ENCODE measurements at regions not wholly inside any gene's neighbourhood (a gene's known extent, or its start where the extent isn't known, plus 50 kb on each side); places are given as distances from the start of the nearest gene placed in this dataset.

DNA sequence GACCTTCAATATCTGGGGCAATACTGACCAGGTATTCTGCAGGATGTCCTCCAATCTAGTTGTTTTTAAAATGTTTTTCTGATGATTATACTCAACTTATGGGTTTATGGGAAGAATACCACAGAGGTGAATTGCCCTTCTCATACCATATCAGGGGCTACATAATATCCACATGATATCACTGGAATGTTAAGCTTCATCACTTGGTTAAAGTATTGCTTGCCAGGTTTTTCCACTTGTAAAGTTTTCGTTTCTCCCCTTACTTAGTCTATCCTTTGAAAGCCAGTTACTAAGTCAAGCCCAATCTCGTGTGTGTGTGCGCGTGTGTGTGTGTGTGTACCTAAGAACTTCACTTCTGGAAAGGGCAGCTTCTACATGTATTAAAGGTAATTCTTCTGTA lies 980.9 kb upstream of the FBXO33 start:
- Histone ChIP-seq H3K9me3 (no peaks in the 10 kb centered on the region), H3K27me3 (ENCODE audit: insufficient read depth) (no peaks in the 10 kb centered on the region), H3K36me3 (replicated peaks in 1 of 2; ENCODE audit: control insufficient read depth in 1 of 2, insufficient read depth in 2 of 2, low read length in 1 of 2) (no peaks in the 10 kb centered on the region), H3F3A (replicated peaks; ENCODE audit: insufficient read depth) (no peaks in the 10 kb centered on the region), H3K9me2 (no peaks in the 10 kb centered on the region), H4K20me1 (ENCODE audit: insufficient read depth) (no peaks in the 10 kb centered on the region), H2AFZ (ENCODE audit: low read depth) (no peak overlapping the region), H3K4me3 (ENCODE audit: low read depth in 2 of 2, low read length in 1 of 2) (no peak overlapping the region), H3K27ac (ENCODE audit: low read depth in 2 of 2, low read length in 1 of 2) (no peak overlapping the region), H3K79me2 (ENCODE audit: insufficient read depth) (no peaks in the 10 kb centered on the region), H3K4me2 (no peak overlapping the region), H3K4me1 (ENCODE audit: control insufficient read depth in 1 of 2, insufficient read depth in 2 of 2, low read depth in 1 of 2, low read length in 1 of 2) (no peaks in the 10 kb centered on the region), H3K9ac (no peak overlapping the region)
- ChIA-PET POLR2A (no interaction called here), CTCF (no interaction called here)
- 26% methylated on average over 4 of the region's 4 CpGs for WGBS (ENCODE audit: low lambda C conversion rate)
- no peak for DNase-seq
- TF ChIP-seq NFIC (IDR thresholded peaks at IDR 0.05; ENCODE audit: borderline replicate concordance) (no peak), POLR2AphosphoS5 (IDR thresholded peaks at IDR 0.05; ENCODE audit: low read depth, low read length) (no peak), GATA2 (CRISPR knock-in tag; IDR thresholded peaks at IDR 0.05) (no peak), GABPA (IDR thresholded peaks at IDR 0.05; ENCODE audit: low read depth) (no peak), RFX5 (IDR thresholded peaks at IDR 0.05; ENCODE audit: low read length) (no peak), TAF1 (IDR thresholded peaks at IDR 0.05; ENCODE audit: borderline replicate concordance, low read depth, low read length) (no peak), MXI1 (IDR thresholded peaks at IDR 0.05; ENCODE audit: low read depth, low read length) (no peak), EZH2phosphoT487 (IDR thresholded peaks at IDR 0.05; ENCODE audit: borderline replicate concordance, low read depth) (no peak), FOXJ3 (CRISPR knock-in tag; IDR thresholded peaks at IDR 0.05) (no peak), FOXM1 (IDR thresholded peaks at IDR 0.05; ENCODE audit: low read depth) (no peak), MEF2A (IDR thresholded peaks at IDR 0.05; ENCODE audit: borderline replicate concordance, low read depth) (no peak), JUND (IDR thresholded peaks at IDR 0.05) (no peak)
- TF ChIP-seq, protein P1, sequence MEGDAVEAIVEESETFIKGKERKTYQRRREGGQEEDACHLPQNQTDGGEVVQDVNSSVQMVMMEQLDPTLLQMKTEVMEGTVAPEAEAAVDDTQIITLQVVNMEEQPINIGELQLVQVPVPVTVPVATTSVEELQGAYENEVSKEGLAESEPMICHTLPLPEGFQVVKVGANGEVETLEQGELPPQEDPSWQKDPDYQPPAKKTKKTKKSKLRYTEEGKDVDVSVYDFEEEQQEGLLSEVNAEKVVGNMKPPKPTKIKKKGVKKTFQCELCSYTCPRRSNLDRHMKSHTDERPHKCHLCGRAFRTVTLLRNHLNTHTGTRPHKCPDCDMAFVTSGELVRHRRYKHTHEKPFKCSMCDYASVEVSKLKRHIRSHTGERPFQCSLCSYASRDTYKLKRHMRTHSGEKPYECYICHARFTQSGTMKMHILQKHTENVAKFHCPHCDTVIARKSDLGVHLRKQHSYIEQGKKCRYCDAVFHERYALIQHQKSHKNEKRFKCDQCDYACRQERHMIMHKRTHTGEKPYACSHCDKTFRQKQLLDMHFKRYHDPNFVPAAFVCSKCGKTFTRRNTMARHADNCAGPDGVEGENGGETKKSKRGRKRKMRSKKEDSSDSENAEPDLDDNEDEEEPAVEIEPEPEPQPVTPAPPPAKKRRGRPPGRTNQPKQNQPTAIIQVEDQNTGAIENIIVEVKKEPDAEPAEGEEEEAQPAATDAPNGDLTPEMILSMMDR (IDR thresholded peaks at IDR 0.05): no peak
- TF ChIP-seq, protein P2, sequence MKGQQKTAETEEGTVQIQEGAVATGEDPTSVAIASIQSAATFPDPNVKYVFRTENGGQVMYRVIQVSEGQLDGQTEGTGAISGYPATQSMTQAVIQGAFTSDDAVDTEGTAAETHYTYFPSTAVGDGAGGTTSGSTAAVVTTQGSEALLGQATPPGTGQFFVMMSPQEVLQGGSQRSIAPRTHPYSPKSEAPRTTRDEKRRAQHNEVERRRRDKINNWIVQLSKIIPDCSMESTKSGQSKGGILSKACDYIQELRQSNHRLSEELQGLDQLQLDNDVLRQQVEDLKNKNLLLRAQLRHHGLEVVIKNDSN (IDR thresholded peaks at IDR 0.05; ENCODE audit: borderline replicate concordance, low read depth): no peak

DNA sequence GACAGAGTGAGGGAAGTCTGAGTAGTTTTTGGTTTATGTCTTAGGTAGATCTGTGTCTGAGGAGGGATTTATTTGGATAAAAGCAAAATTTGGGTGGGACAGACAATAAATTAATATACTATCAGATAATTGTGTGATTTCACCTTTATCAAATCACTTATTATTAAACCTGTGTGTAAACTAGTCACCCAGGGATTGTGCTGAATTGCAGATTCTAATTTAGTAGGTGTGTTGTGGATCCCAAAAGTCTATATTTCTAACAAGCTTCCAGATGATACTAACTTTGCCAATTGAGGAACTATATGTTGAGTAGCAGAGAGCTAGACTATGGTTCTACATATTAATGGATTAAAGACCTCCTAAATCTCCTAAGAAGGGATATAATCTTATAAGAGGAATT lies 978.5 kb upstream of the FBXO33 start:
- H3K36me3 ChIP-seq (replicated peaks in 1 of 2; ENCODE audit: control insufficient read depth in 1 of 2, insufficient read depth in 2 of 2, low read length in 1 of 2): no peaks in the 10 kb centered on the region
- no peaks in the 10 kb centered on the region for H4K20me1 ChIP-seq (ENCODE audit: insufficient read depth)
- no peak overlapping the region for H3K4me3 ChIP-seq (ENCODE audit: low read depth in 2 of 2, low read length in 1 of 2)
- no peaks in the 10 kb centered on the region for H3K4me1 ChIP-seq (ENCODE audit: control insufficient read depth in 1 of 2, insufficient read depth in 2 of 2, low read depth in 1 of 2, low read length in 1 of 2)
- no peaks in the 10 kb centered on the region for H3F3A ChIP-seq (replicated peaks; ENCODE audit: insufficient read depth)
- TF ChIP-seq ELF1 (IDR thresholded peaks at IDR 0.05): no peak
- no peak for TF ChIP-seq EP300 (IDR thresholded peaks at IDR 0.05; ENCODE audit: borderline replicate concordance in 1 of 2, low read depth in 1 of 2, low read length in 1 of 2)
- no peak for TF ChIP-seq TEAD4 (IDR thresholded peaks at IDR 0.05; ENCODE audit: borderline replicate concordance, insufficient read depth)
- TF ChIP-seq RAD21 (IDR thresholded peaks at IDR 0.05; ENCODE audit: low read length): no peak
- TF ChIP-seq GATA2 (CRISPR knock-in tag; IDR thresholded peaks at IDR 0.05): no peak
- H3K9me2 ChIP-seq: no peaks in the 10 kb centered on the region
- no peaks in the 10 kb centered on the region for H3K27me3 ChIP-seq (ENCODE audit: insufficient read depth)
- no peaks in the 10 kb centered on the region for H3K9me3 ChIP-seq
- CTCF ChIA-PET: no interaction called here
- H2AFZ ChIP-seq (ENCODE audit: low read depth): no peak overlapping the region
- H3K79me2 ChIP-seq (ENCODE audit: insufficient read depth): no peaks in the 10 kb centered on the region
- DNase-seq: no peak
- H3K27ac ChIP-seq (ENCODE audit: low read depth in 2 of 2, low read length in 1 of 2): no peak overlapping the region
- no peak overlapping the region for H3K4me2 ChIP-seq
- POLR2A ChIA-PET: no interaction called here
- no peak overlapping the region for H3K9ac ChIP-seq
